ENCODE measurements at regions not wholly inside any gene's neighbourhood (a gene's known extent, or its start where the extent isn't known, plus 50 kb on each side); places are given as distances from the start of the nearest gene placed in this dataset.

GRCh38 chr7:41135511-41135910 is 567.4 kb downstream of the INHBA start:
- no peak for DNase-seq (ENCODE audit: low read depth in 2 of 2)

DNA sequence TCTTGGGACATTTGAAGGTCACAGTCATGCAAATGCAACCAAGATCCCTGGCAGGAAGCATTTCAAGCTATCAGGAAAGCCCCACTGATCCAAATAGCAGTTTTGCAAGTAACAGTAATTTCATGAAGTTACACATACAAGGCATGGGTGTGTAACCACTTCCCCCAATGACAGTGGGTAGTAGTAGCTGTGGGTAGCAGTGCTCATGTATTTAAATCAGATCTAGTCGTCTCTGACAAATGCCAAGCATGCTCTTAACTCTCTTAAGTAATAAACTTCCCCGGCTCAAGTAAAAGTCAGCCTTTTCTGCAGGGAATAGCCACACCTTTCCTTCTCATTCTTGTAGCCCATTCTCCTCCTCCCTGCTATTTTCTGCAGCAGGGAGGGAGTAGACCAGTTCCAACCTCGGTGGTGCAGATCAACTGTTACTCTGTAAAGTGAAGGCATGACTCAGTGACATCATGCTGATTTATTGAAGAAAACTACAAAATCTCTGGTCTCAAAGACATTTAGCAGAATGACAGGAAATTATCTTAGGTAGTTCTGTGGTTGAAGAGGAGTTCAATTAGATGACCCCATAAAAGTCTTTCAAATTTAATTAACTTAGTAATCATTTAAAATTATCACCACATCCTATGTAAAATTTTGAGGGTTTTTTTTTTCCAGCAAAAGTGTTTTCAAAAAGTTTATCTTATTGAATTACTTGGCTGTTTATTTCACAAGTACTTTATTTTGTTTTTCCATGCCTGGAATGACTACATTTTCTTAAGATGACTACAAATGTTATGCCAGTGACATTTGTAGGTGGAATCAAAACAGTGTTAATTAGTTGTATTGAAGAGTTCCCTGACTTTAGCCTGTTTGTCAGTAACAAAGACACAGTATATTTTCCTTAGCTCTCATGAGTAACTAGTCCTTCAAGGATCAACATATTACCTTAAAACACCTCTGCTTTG is 568.3 kb downstream of the INHBA start:
- no peak for DNase-seq (ENCODE audit: low read depth in 2 of 2)

- no peak for DNase-seq (ENCODE audit: low read depth in 2 of 2)
Observed at GRCh38 chr7:41133690-41134299, 569.1 kb downstream of the INHBA start.

DNA sequence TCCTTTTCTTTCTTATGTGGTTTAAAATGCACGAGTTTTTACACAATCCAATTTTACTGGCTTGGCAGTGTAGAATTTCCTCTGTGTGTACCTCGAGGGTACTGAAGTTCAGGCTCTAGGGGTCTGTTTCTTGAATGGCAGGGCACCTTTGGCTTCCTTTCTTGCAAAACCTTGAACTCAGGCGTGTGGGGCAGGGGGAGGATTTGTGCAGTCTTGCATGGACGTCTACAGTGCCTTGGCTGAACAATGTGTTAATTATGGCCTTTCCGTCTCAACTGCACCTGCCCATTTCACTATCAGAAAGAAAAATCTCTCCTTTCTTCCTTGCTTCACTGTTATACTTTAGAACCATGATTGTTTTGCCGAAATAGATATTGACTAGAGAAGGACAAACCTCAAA is 570.9 kb downstream of the INHBA start:
- DNase-seq (ENCODE audit: low read depth in 2 of 2) = no peak

DNA sequence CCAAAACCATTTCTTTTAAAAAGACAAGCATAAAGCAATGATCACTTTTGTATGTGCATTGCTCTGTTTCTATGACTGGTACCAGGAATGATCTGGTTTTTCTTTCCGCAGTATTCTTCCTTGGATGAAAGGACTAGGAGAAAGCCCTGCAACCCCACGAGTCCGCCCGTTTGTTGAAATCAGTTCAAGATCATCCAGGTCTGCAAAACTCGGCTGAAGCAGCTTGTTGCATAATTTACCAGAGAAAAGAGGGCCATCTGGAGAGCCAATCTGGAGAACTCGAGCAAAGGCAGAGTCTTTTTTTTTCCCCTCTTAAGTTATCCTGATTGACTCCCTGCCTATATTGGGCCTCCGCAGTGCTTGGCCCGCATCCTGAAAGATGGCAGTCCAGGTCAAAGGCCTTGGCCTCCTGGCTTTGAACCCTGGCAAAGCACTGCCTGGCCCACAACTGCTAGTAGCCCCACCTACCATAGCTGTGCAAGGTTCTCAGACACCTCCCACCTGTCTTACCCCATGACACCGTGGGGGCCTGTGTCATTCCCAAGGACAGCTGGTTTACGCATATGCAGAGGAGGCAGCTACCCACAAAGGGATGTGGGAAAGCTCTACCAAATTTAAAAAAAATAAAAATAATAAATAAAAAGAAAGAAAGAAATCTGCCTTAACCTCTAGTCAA is 572.2 kb downstream of the INHBA start:
- DNase-seq (ENCODE audit: low read depth in 2 of 2) = no peak

GRCh38 chr7:41130086-41130485 is 572.8 kb downstream of the INHBA start:
- no peak for DNase-seq (ENCODE audit: low read depth in 2 of 2)

DNA sequence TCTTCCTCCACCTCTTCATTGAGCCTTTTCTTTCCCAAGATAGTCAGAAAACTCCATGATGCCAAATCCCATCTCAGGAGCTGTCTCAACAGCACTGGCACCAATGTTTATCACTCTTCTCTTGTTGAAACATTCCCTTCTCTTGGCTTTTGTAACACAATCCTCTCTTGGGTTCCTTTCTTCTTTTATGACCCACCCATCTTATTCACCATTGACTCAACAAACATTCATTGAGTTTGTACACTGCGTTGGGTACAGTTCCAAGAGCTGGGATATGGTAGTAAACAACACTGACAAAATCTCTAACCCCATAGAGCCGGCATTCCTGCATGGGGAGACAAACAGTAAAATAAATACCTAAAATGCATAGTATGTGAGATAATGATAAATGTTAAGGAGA is 577.5 kb downstream of the INHBA start:
- no peak for DNase-seq (ENCODE audit: low read depth in 2 of 2)

DNA sequence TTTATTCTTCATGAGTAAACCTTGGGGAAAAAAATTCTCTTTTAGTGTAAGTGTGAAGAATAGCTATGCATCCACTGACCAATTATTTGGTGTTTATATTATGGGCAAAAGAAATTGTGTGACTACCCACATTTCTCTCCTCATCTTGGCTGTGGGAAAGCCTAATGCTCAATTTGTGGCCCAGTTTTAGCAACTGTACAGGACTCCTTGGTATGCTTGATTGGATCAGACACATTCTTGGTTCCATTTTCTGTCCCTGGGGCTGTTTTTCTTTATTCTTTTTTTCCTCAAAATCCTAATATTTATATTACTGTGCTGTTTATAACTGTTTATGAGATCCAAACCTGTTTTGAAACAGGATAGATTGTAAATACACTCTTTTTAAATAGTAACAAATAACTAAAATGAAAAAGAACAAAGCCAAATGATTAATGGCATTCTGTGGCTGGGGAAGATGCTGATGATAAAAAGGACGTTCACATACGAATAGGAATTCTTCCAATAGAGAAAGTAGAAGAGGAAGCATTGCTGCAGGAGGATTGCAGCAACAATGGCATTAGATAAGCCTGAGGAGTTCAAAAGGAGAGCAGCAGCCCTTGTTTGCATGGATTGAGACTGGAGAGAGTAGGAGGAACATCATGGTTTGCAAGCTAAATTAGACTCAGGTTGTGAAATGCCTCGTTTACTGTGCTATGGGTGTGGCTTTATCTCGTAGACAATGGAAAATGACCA is 580.5 kb downstream of the INHBA start:
- DNase-seq (ENCODE audit: low read depth in 2 of 2) = no peak

GRCh38 chr7:41121228-41121627 is 581.7 kb downstream of the INHBA start:
- no peak for DNase-seq (ENCODE audit: low read depth in 2 of 2)

GRCh38 chr7:41118486-41118885 is 584.4 kb downstream of the INHBA start:
- no peak for DNase-seq (ENCODE audit: low read depth in 2 of 2)

DNA sequence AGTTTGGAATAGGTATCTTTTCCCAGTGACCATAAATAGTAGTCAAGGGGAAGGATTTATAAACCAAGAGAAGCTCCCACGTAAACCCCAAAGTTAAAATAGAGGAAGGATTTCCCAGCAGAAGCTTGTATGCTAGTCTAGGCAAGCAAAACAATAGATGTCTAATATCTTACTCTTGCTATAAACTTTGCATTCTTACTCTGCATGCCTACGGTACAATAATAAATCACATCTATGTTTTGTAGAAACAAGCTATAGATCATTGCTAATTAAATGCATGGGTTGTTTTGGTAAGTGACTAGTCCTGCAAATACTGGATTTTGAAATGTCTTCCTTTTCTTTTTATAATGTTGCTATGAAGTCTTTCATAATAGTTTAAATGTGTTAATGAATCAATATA is 585.5 kb downstream of the INHBA start:
- DNase-seq (ENCODE audit: low read depth in 2 of 2) = no peak

- DNase-seq (ENCODE audit: low read depth in 2 of 2) = no peak
Observed at GRCh38 chr7:41116817-41117216, 586.1 kb downstream of the INHBA start.

- DNase-seq (ENCODE audit: low read depth in 2 of 2) = no peak
Observed at GRCh38 chr7:41116337-41116736, 586.6 kb downstream of the INHBA start.

DNA sequence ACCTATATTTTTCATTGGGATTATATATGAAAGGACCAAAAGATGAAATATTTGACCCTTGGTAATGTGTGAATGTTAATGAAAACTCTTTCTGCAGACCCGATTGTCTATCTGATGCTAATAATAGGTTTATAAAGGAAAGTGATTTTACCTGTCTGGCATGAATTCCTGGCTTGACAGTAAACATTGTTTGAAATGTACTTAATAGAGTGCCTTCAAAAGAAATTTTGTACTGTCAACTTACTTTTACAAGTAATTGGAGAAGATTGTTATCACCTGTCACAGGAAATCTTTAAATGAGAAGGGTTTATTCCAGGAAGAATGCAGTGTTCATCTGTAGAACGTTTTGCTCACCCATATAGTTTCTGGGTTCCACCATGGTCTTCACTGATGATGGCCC is 588.2 kb downstream of the INHBA start:
- DNase-seq (ENCODE audit: low read depth in 2 of 2) = no peak

GRCh38 chr7:41114131-41114530 is 588.8 kb downstream of the INHBA start:
- no peak for DNase-seq (ENCODE audit: low read depth in 2 of 2)

GRCh38 chr7:41113719-41114118 is 589.2 kb downstream of the INHBA start:
- DNase-seq (ENCODE audit: low read depth in 2 of 2) = no peak

DNA sequence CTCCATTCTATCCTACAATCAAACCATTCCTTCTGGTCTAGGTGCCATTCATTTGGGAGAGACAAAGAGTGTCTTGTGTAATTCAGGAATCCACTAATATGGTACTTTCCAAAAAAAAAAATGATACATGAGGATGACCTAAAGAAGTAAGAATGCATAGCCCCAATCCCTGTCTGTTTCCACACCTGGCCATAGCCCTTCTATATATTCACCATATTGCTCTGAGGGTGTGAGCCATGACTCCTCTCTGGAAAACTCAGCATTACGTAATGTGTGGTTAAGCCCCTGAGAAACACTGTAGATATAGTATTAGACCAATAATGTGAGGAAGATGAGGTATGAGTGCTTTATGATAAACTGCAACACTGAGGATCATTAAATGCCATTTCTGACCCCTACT is 592.7 kb downstream of the INHBA start:
- DNase-seq (ENCODE audit: low read depth in 2 of 2) = no peak

DNA sequence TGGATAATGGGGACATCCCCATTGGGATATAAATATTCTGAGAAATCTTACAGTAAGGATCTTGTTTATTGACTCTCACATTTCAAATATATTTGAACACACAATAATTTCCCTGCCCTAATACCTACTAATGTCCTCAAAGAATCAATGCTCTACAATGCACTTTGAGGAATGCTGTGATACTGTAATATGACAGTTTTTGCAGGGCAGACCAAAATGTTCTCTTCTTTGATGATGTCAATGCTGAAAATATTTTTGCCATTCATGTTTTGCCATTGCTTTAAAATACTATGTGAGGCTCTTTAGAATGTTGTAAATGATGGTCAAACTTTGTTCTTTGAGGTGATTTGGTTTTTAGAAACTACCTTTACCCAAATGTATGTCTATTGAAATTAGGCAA is 594.1 kb downstream of the INHBA start:
- DNase-seq (ENCODE audit: low read depth in 2 of 2) = no peak

GRCh38 chr7:41107938-41108448 is 594.9 kb downstream of the INHBA start:
- DNase-seq (ENCODE audit: low read depth in 2 of 2) = no peak

GRCh38 chr7:41107330-41107937 is 595.5 kb downstream of the INHBA start:
- DNase-seq (ENCODE audit: low read depth in 2 of 2) = no peak

DNA sequence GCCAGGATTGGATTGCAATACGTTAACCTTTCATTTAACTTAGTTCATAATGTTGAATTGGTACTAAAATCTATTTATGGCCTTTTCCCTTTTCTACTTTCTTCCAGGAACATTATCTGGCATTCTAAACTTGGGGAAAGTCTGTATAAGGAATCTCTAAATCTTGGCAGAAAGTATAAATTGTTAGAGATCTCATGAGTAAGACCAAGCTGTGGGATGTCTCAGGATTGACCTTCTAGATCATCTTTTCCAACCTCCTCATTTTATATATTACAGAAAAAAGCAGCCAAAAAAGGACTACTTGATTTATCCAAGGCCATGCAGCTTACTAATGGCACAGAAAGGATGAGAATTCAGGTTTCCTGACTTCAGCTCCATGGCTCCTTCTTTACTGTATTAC is 598.3 kb downstream of the INHBA start:
- no peak for DNase-seq (ENCODE audit: low read depth in 2 of 2)

All from activated CD4-positive, alpha-beta T cell treated with anti-CD3 and anti-CD28 coated beads for 24 hours (primary cell).